Nephron progenitor cell (in vitro differentiated cells): ENCODE measurements at regions not wholly inside any gene's neighbourhood (a gene's known extent, or its start where the extent isn't known, plus 50 kb on each side); places are given as distances from the start of the nearest gene placed in this dataset.

Experiments
- DNase-seq: peaks from one replicate; pipeline ENCODE4 v3.0.0; 2021
- H3K27ac Mint-ChIP-seq: 2 replicates; pipeline ENCODE4 v1.8.0; 2021; ENCODE audit warnings: mild to moderate bottlenecking, moderate library complexity, mixed read lengths
- H3K27me3 Mint-ChIP-seq: 2 replicates; pipeline ENCODE4 v1.8.0; 2021; ENCODE audit warnings: mild to moderate bottlenecking, low read depth, mixed read lengths; ENCODE audit not compliant: poor library complexity
- H3K36me3 Mint-ChIP-seq: 2 replicates; pipeline ENCODE4 v1.8.0; 2021; ENCODE audit warnings: low read depth, mixed read lengths
- H3K4me1 Mint-ChIP-seq: 2 replicates; pipeline ENCODE4 v1.8.0; 2021; ENCODE audit warnings: mixed read lengths
- H3K4me3 Mint-ChIP-seq: 2 replicates; pipeline ENCODE4 v1.8.0; 2021; ENCODE audit warnings: mild to moderate bottlenecking, moderate library complexity, mixed read lengths
- H3K9me3 Mint-ChIP-seq: 2 replicates; pipeline ENCODE4 v1.8.0; 2021; ENCODE audit warnings: mild to moderate bottlenecking, moderate library complexity, mixed read lengths
- CTCF ChIP-seq: fragments of 200-600 bp; sonication (generic); IDR thresholded peaks from 2 replicates; pipeline ENCODE4 v1.5.0; 2021; ENCODE audit warnings: antibody characterized with exemption

DNA sequence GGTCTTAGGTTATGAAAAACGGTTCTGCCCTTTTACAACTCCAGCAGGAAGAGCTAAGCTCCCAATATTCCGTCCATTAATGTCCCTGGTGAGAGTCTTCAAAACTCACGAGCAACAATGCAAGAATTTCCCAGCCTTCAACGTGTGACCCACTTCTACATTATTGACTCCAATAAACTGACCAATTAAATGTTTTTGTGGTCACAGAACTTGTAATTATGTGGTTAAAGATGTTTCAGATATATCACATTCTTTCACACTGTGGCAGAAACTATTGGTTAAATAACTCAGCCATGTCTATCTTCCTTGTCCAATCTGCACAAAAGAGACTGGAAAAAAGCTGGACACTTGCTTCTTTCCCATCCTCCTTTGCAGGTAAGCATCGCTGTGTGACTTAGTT lies 286.6 kb upstream of the ADAMTS9 start:
- Mint-ChIP-seq H3K36me3 (no peaks in the 10 kb centered on the region), H3K27ac (no peak overlapping the region), H3K4me1 (peaks cover 32% of the 10 kb centered on the region), H3K27me3 (peaks cover 6% of the 10 kb centered on the region), H3K4me3 (no peak overlapping the region), H3K9me3 (peaks cover 3% of the 10 kb centered on the region)
- TF ChIP-seq CTCF, result no peak
- no peak for DNase-seq

DNA sequence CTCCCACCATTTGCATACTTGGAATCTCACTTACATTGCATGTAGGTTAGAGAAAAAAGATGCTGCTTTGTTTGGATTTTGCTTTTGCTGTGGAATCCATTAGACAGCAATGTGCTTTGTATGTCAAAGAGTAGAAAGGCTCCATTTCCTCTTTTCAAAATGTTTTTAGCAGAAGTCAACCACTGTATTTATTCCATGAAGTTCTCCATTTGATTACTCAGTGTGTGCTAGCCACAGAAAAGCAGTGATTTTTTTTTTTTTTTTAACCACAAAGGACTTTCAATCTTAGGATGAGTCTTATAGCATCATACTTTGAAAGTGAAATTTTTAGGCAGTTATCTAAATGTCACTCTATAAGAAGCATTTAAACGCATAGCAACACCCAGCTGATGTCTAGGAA lies 285.0 kb upstream of the ADAMTS9 start:
- Mint-ChIP-seq H3K4me3 (no peak overlapping the region), H3K4me1 (peaks cover 32% of the 10 kb centered on the region), H3K36me3 (peaks cover 5% of the 10 kb centered on the region), H3K27ac (no peak overlapping the region), H3K9me3 (peaks cover 15% of the 10 kb centered on the region), H3K27me3 (peaks cover 6% of the 10 kb centered on the region)
- no peak for DNase-seq
- no peak for TF ChIP-seq CTCF

DNA sequence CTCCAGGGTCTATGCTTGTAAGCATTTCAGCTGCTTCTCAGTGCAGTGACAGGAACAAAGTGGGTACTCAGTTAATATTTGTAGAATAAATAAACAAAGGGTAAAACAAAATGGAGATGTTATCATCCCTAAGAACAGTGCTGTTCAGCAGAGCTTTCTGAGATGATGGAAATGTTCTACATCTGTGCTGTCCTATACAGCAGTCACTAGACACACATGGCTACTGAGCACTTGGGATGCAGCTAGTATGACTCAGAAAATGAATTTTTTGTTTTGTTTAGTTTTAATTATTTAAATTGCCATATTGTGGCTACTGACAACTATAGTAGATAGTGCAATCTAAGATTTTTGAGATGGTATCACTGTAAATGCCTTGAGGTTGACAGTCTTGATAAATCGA lies 283.8 kb upstream of the ADAMTS9 start:
- no peak for DNase-seq
- H3K27ac Mint-ChIP-seq, result no peak overlapping the region
- H3K27me3 Mint-ChIP-seq, result peaks cover 6% of the 10 kb centered on the region
- H3K4me1 Mint-ChIP-seq, result peaks cover 32% of the 10 kb centered on the region
- TF ChIP-seq CTCF, result no peak
- no peak overlapping the region for H3K4me3 Mint-ChIP-seq
- H3K9me3 Mint-ChIP-seq, result peaks cover 26% of the 10 kb centered on the region
- peaks cover 16% of the 10 kb centered on the region for H3K36me3 Mint-ChIP-seq

GRCh38 chr3:64970634-64971033 lies 282.8 kb upstream of the ADAMTS9 start:
- H3K36me3 Mint-ChIP-seq, result peaks cover 16% of the 10 kb centered on the region

GRCh38 chr3:64961301-64961700 lies 273.5 kb upstream of the ADAMTS9 start:
- H3K27me3 Mint-ChIP-seq, result peaks cover 3% of the 10 kb centered on the region
- H3K9me3 Mint-ChIP-seq, result peaks cover 6% of the 10 kb centered on the region
- H3K4me3 Mint-ChIP-seq, result no peak overlapping the region
- no peaks in the 10 kb centered on the region for H3K36me3 Mint-ChIP-seq
- peaks cover 30% of the 10 kb centered on the region for H3K4me1 Mint-ChIP-seq
- no peak for TF ChIP-seq CTCF
- DNase-seq, result no peak
- no peak overlapping the region for H3K27ac Mint-ChIP-seq

More at GRCh38 chr3:64970634-64971033, 282.8 kb upstream of the ADAMTS9 start:
- Mint-ChIP-seq H3K27me3 (peaks cover 6% of the 10 kb centered on the region), H3K9me3 (peaks cover 35% of the 10 kb centered on the region), H3K4me1 (peaks cover 32% of the 10 kb centered on the region), H3K4me3 (no peak overlapping the region), H3K27ac (no peak overlapping the region)
- DNase-seq, result no peak
- TF ChIP-seq CTCF, result no peak

DNA sequence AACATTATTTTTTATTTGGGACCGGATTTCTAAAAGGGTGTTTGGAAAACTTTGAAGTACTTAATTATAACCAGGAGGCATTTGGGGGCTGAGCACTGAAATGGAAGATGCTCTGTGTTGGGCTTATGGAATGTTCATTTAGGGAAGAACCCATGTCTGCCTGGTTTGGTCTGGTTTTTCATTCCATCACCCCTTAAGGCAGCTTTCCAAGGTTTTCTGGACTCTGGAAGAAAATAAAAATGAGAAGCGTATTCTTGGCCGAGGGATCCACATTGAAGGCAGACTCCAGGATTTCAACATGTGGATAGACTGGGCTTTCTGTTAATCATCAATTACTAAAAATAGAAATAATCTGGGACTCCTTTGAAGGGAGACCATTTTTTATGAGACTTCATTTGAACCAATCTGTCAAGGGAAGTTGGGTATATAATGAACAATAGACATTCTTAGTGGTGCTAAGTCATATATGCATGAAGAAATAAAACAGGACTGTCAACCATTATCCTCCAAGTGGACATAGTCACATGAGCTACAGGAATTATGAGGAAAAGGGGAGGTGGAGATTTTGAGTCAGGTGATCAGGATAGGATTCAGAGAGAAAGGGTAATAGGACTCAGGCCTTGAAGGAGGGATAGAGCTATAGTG lies 270.5 kb upstream of the ADAMTS9 start:
- Mint-ChIP-seq H3K36me3 (no peaks in the 10 kb centered on the region), H3K4me3 (no peak overlapping the region), H3K27ac (no peak overlapping the region), H3K9me3 (no peaks in the 10 kb centered on the region), H3K27me3 (peaks cover 3% of the 10 kb centered on the region), H3K4me1 (peaks cover 52% of the 10 kb centered on the region)
- no peak for TF ChIP-seq CTCF
- DNase-seq, result no peak
